ENCODE measurements at regions not wholly inside any gene's neighbourhood (a gene's known extent, or its start where the extent isn't known, plus 50 kb on each side); places are given as distances from the start of the nearest gene placed in this dataset.

GRCh38 chr4:138693526-138693925, 322.1 kb upstream of the NOCT start:
- TF ChIP-seq POLR2A (IDR thresholded peaks at IDR 0.05) (no peak), POLR2AphosphoS5 (IDR thresholded peaks at IDR 0.05) (no peak)
